Myocyte (in vitro differentiated cells): ENCODE measurements at regions not wholly inside any gene's neighbourhood (a gene's known extent, or its start where the extent isn't known, plus 50 kb on each side); places are given as distances from the start of the nearest gene placed in this dataset.
A peak's percentile ranks its signal among the peaks of the same experiment; 100 is the strongest.
"Not testable (repeated sequence)": the region's sequence is repeated elsewhere in the genome, so short reads cannot be mapped to it uniquely, and the experiment has no call there.

Experiments
- DNase-seq: peaks from one replicate; pipeline ENCODE4 v3.0.0-alpha.2; 2012; ENCODE audit warnings: low read depth

- DNase-seq, result not testable (repeated sequence)
Measured at GRCh38 chr7:106713452-106713851, 52.5 kb upstream of the CCDC71L start.

- not testable (repeated sequence) for DNase-seq
Measured at GRCh38 chr7:106714590-106715442, 53.9 kb upstream of the CCDC71L start.

- no peak for DNase-seq
Measured at GRCh38 chr7:106715730-106716129, 54.8 kb upstream of the CCDC71L start.

GRCh38 chr7:106717254-106717954, 56.4 kb upstream of the CCDC71L start:
- DNase-seq, result no peak

GRCh38 chr7:106717955-106718871, 57.3 kb upstream of the CCDC71L start:
- DNase-seq, result peak; percentile 89

- no peak for DNase-seq
Measured at GRCh38 chr7:106720641-106721040, 59.7 kb upstream of the CCDC71L start.

GRCh38 chr7:106721816-106722785, 61.1 kb upstream of the CCDC71L start:
- DNase-seq, result no peak

- no peak for DNase-seq
Measured at GRCh38 chr7:106723398-106723797, 62.4 kb upstream of the CCDC71L start.

GRCh38 chr7:106729720-106730385, 68.9 kb upstream of the CCDC71L start:
- DNase-seq, result no peak

- DNase-seq, result peak; percentile 48
Measured at GRCh38 chr7:106731187-106731586, 70.2 kb upstream of the CCDC71L start.

- peak; percentile 84 for DNase-seq
Measured at GRCh38 chr7:106731646-106732444, 70.9 kb upstream of the CCDC71L start.

- no peak for DNase-seq
Measured at GRCh38 chr7:106735637-106736036, 74.7 kb upstream of the CCDC71L start.

GRCh38 chr7:106736123-106736507, 75.2 kb upstream of the CCDC71L start:
- DNase-seq, result no peak

- peak; percentile 75 for DNase-seq
Measured at GRCh38 chr7:106736508-106737201, 75.7 kb upstream of the CCDC71L start.

- DNase-seq, result peak; percentile 59
Measured at GRCh38 chr7:106737202-106737562, 76.2 kb upstream of the CCDC71L start.

- no peak for DNase-seq
Measured at GRCh38 chr7:106740806-106741205, 79.8 kb upstream of the CCDC71L start.

GRCh38 chr7:106744563-106745091, 83.7 kb upstream of the CCDC71L start:
- DNase-seq, result peak; percentile 91

- DNase-seq, result not testable (repeated sequence)
Measured at GRCh38 chr7:106747301-106747700, 86.3 kb upstream of the CCDC71L start.
